Caki2 (cell line): ENCODE measurements at regions not wholly inside any gene's neighbourhood (a gene's known extent, or its start where the extent isn't known, plus 50 kb on each side); places are given as distances from the start of the nearest gene placed in this dataset.

Source experiments
- DNase-seq: peaks from one replicate; pipeline ENCODE4 v3.0.0-alpha.2; 2015; ENCODE audit warnings: low read depth
- in situ Hi-C: cut with HindIII; loops from 2 replicates; pipeline ENCODE4 v1.10.0; 2016; ENCODE audit warnings: low sequenced_read_pairs, low pct_unique_long_range_greater_than_20kb, mixed read lengths

DNA sequence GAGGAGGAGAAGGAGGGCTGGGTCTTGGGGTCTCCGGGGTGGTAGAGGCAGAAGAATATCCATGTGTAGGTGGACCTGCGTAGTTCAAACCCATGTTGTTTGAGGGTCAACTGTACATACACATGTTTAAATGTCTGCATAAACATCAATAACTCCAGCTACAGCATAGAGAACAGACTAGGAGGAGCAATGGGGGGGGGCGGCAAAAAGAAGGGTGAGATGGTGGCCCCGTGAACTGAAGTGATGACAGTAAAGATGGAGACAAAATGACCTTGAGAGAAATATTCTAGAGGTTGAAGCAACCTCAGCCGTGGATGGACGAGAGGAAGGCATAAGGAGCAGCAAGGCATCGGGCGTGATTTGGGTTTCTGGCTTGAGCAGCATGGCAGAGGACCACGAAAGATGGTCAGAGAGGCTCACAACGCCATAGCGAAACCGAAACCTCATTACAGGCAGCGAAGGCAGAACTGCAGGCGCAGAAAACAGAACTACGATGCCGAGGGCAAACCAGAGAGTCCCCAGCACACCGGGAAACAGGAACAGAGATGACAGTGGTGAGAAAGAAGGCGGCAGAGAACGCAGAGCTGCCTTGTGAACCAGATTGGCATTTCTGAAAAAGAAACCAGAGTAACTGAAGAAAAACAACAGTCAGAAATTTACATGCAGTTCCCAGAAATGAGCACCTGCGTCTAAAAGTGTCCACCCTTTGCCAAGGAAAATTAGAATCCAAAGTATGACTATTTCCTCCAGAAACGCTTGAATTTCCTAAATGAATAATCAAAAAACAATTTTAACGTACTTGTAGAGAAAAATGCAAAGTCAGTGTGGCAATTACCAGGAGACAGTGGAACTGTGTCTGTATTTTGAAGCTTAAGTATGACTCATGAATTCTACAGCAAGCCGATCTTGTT is 50.3 kb upstream of the ENPP6 start:
- DNase-seq = peak; percentile 68
- in situ Hi-C loops = no loop called here
